HG03575 (cell line): ENCODE measurements at regions not wholly inside any gene's neighbourhood (a gene's known extent, or its start where the extent isn't known, plus 50 kb on each side); places are given as distances from the start of the nearest gene placed in this dataset.
"Not testable (repeated sequence)": the region's sequence is repeated elsewhere in the genome, so short reads cannot be mapped to it uniquely, and the experiment has no call there.

Source experiments
- ATAC-seq: cut with Tn5 transposase; IDR thresholded peaks from one replicate; pipeline ENCODE4 v1.9.1; 2021; ENCODE audit not compliant: unreplicated experiment, insufficient number of reproducible peaks, low FRiP score; ENCODE audit errors: extremely low read depth

GRCh38 chrX:115840729-115841409, 279.9 kb downstream of the PLS3 start:
- not testable (repeated sequence) for ATAC-seq

- not testable (repeated sequence) for ATAC-seq
Observed at GRCh38 chrX:115850986-115851385, 290.0 kb downstream of the PLS3 start.

GRCh38 chrX:115853260-115853659, 292.3 kb downstream of the PLS3 start:
- not testable (repeated sequence) for ATAC-seq

GRCh38 chrX:115881170-115881569, 289.4 kb upstream of the AGTR2 start:
- ATAC-seq, result not testable (repeated sequence)

GRCh38 chrX:115884121-115884520, 286.4 kb upstream of the AGTR2 start:
- ATAC-seq, result not testable (repeated sequence)

- not testable (repeated sequence) for ATAC-seq
Observed at GRCh38 chrX:115888041-115888440, 282.5 kb upstream of the AGTR2 start.

GRCh38 chrX:115888519-115888918, 282.0 kb upstream of the AGTR2 start:
- ATAC-seq, result not testable (repeated sequence)

GRCh38 chrX:115889121-115889890, 281.2 kb upstream of the AGTR2 start:
- no peak for ATAC-seq

- ATAC-seq, result no peak
Observed at GRCh38 chrX:115892056-115892708, 278.4 kb upstream of the AGTR2 start.

GRCh38 chrX:115892787-115893671, 277.5 kb upstream of the AGTR2 start:
- ATAC-seq, result peak; percentile 42

GRCh38 chrX:115894087-115894486, 276.5 kb upstream of the AGTR2 start:
- ATAC-seq, result no peak

- ATAC-seq, result no peak
Observed at GRCh38 chrX:115895678-115896329, 274.7 kb upstream of the AGTR2 start.

- no peak for ATAC-seq
Observed at GRCh38 chrX:115896362-115896761, 274.2 kb upstream of the AGTR2 start.

- ATAC-seq, result no peak
Observed at GRCh38 chrX:115897956-115898355, 272.6 kb upstream of the AGTR2 start.

- peak; percentile 69 for ATAC-seq
Observed at GRCh38 chrX:115898382-115899001, 272.1 kb upstream of the AGTR2 start.

GRCh38 chrX:115900425-115900824, 270.1 kb upstream of the AGTR2 start:
- ATAC-seq, result no peak

- ATAC-seq, result no peak
Observed at GRCh38 chrX:115901241-115901640, 269.3 kb upstream of the AGTR2 start.

GRCh38 chrX:115902995-115903394, 267.5 kb upstream of the AGTR2 start:
- ATAC-seq, result no peak
